RWPE2 (cell line): ENCODE measurements at regions not wholly inside any gene's neighbourhood (a gene's known extent, or its start where the extent isn't known, plus 50 kb on each side); places are given as distances from the start of the nearest gene placed in this dataset.

ENCODE experiments used
- ATAC-seq: fragments of 200-7000 bp; cut with Tn5 transposase; 3 replicates; pipeline ENCODE4 v1.9.1; 2021; ENCODE audit warnings: low read depth
- DNase-seq: peaks from one replicate; pipeline ENCODE4 v3.0.0-alpha.2; 2020; ENCODE audit warnings: low spot score
- H3K27ac ChIP-seq: fragments of 450-650 bp; 2 replicates; pipeline ENCODE4 v1.5.1; 2017; ENCODE audit warnings: mild to moderate bottlenecking; ENCODE audit not compliant: poor library complexity, severe bottlenecking
- H3K27me3 ChIP-seq: fragments of 250-450 bp; sonication (Bioruptor Pico); 2 replicates; pipeline ENCODE4 v1.5.1; 2021; ENCODE audit warnings: mild to moderate bottlenecking, moderate library complexity; ENCODE audit not compliant: insufficient read depth, poor library complexity, severe bottlenecking
- H3K36me3 ChIP-seq: fragments of 250-450 bp; sonication (Bioruptor Pico); 2 replicates; pipeline ENCODE4 v1.5.1; 2020; ENCODE audit warnings: low read depth, mild to moderate bottlenecking, moderate library complexity
- H3K4me1 ChIP-seq: fragments of 250-450 bp; sonication (Bioruptor Pico); 2 replicates; pipeline ENCODE4 v1.5.1; 2021; ENCODE audit warnings: mild to moderate bottlenecking, moderate library complexity; ENCODE audit not compliant: insufficient read depth, poor library complexity, severe bottlenecking
- H3K4me3 ChIP-seq: fragments of 250-450 bp; sonication (Bioruptor Pico); 2 replicates; pipeline ENCODE4 v1.5.1; 2021; ENCODE audit warnings: mild to moderate bottlenecking, moderate library complexity; ENCODE audit not compliant: severe bottlenecking
- H3K9me3 ChIP-seq: fragments of 250-450 bp; sonication (Bioruptor Pico); 2 replicates; pipeline ENCODE4 v1.5.1; 2021; ENCODE audit warnings: mild to moderate bottlenecking, moderate library complexity; ENCODE audit not compliant: severe bottlenecking
- TF ChIP-seq, protein P1 (sequence below): fragments of 450-650 bp; IDR thresholded peaks from one replicate; pipeline ENCODE4 v1.5.1; 2017; ENCODE audit warnings: mild to moderate bottlenecking, moderate library complexity; ENCODE audit not compliant: poor library complexity, severe bottlenecking

DNA sequence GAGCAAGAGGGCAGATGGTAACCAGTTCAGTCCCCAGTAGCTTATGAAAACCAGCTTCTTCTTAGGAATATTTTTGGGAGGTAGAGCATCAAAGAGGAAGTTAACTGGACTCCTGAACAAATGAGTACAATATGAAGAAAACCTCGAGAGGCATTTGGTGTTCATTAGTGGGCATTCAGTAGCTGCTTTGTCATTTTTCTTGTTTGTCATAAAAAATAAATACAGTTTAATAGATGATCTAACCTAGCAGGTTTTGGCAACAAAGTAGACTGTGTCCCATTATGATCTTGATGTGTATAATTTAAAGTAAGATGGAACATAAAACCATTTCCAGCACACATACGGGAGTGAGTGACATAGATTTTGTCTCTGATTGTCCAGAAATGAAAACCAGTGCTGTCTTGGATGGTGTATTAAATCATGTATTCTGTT, 173.1 kb downstream of the HS3ST3A1 start:
- H3K27me3 ChIP-seq: no peaks in the 10 kb centered on the region
- DNase-seq: no peak
- ATAC-seq: no peak
- H3K27ac ChIP-seq: no peak overlapping the region
- peaks cover 8% of the 10 kb centered on the region for H3K4me1 ChIP-seq
- no peaks in the 10 kb centered on the region for H3K9me3 ChIP-seq
- TF ChIP-seq, protein P1, sequence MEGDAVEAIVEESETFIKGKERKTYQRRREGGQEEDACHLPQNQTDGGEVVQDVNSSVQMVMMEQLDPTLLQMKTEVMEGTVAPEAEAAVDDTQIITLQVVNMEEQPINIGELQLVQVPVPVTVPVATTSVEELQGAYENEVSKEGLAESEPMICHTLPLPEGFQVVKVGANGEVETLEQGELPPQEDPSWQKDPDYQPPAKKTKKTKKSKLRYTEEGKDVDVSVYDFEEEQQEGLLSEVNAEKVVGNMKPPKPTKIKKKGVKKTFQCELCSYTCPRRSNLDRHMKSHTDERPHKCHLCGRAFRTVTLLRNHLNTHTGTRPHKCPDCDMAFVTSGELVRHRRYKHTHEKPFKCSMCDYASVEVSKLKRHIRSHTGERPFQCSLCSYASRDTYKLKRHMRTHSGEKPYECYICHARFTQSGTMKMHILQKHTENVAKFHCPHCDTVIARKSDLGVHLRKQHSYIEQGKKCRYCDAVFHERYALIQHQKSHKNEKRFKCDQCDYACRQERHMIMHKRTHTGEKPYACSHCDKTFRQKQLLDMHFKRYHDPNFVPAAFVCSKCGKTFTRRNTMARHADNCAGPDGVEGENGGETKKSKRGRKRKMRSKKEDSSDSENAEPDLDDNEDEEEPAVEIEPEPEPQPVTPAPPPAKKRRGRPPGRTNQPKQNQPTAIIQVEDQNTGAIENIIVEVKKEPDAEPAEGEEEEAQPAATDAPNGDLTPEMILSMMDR: no peak
- H3K4me3 ChIP-seq: no peak overlapping the region
- no peaks in the 10 kb centered on the region for H3K36me3 ChIP-seq

DNA sequence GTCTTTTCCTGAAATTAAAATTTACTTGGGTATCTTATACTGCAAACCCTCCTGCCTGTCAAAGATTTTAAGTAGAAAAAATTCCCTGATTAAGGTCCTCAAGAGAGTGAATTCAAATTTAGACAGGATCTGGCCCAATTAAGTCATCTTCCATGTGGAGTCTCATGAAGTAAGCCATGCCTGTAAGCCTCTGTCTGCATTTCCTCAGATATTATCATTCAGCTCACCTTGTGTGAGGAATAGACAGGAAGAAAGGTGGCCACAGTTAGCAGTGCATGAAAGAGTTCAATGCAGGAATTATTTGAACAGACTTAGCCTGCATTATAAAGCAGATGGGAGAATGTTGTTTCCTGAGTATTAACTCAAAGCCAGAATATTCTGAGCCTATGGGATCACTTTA, 174.7 kb downstream of the HS3ST3A1 start:
- no peak for ATAC-seq
- Histone ChIP-seq H3K4me3 (no peak overlapping the region), H3K9me3 (no peaks in the 10 kb centered on the region), H3K27ac (no peak overlapping the region), H3K36me3 (no peaks in the 10 kb centered on the region), H3K27me3 (no peaks in the 10 kb centered on the region), H3K4me1 (peaks cover 8% of the 10 kb centered on the region)
- no peak for DNase-seq
- TF ChIP-seq, protein P1: no peak

DNA sequence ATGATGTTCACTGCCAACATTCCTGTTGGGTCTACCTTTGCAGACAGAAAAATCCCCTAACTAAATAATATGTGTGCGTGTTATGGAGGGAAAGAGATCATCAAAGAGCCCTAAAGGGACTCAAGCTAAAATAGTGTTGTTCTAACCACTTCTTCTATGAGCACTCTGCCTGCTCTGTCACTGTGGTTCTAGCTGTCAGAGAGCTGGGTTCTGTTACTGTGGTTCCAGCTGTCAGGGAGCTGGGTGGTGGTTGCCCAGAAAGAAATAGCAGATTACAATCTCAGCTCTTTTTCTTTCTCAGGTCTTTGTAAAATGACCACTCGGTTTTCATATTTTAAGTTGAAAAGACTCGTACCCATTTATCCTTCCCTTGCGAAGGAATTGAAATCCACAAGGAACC, 176.3 kb downstream of the HS3ST3A1 start:
- Histone ChIP-seq H3K4me1 (peaks cover 24% of the 10 kb centered on the region), H3K9me3 (no peaks in the 10 kb centered on the region), H3K36me3 (no peaks in the 10 kb centered on the region), H3K27me3 (no peaks in the 10 kb centered on the region), H3K27ac (no peak overlapping the region), H3K4me3 (no peak overlapping the region)
- DNase-seq: no peak
- ATAC-seq: no peak
- TF ChIP-seq, protein P1: no peak

DNA sequence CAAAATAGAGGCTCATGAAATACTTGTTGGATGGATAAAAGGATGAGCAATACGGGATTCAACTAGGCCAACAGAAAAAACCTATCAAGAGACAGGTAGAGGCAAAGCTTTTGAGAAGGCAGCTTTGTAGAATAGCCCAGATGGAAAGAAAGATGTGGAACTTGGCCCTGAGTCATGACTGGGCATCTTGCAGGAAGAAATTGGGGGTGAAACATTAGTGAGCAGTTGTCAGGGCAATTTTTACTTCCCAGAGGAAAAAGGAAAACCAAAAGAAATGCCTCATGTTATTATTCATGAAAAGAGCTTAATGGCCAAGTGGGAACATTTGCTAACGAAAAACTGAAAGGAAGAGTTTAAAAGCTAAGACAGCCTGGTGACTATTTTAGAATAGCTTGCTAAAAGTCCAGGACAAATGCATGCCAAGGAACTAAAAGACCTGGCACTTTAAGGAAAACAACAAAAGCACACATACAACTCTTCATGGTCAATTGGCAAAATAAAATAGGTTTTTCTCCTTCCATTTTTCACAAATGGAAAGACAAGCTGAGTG, 180.1 kb downstream of the HS3ST3A1 start:
- TF ChIP-seq, protein P1: no peak
- no peaks in the 10 kb centered on the region for H3K36me3 ChIP-seq
- H3K4me1 ChIP-seq: peaks cover 20% of the 10 kb centered on the region
- peak overlapping the region; percentile 43 for H3K27ac ChIP-seq
- H3K9me3 ChIP-seq: no peaks in the 10 kb centered on the region
- DNase-seq (no peak), ATAC-seq (0 out of 3 replicates have a peak, but pooled peaks have one; percentile 19)
- H3K27me3 ChIP-seq: no peaks in the 10 kb centered on the region
- H3K4me3 ChIP-seq: no peak overlapping the region

DNA sequence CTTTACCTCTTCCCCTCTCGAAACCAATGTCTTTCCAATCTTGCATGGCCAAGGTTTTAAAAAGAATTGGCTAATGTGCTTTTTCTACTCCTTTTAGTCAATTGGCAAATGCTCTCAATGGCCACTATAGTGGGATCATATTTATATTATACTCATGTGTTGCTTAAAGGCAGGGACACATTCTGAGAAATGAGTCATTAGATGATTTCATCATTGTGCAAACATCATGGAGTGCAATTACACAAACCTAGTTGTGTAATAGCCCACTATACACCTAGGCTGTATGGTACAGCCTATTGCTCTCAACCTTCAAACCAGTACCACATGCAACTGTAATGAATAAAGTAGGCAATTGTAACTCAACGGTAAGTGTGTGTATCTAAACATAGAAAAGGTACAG, 180.9 kb downstream of the HS3ST3A1 start:
- Histone ChIP-seq H3K9me3 (no peaks in the 10 kb centered on the region), H3K36me3 (no peaks in the 10 kb centered on the region), H3K27ac (peak overlapping the region; percentile 43), H3K4me1 (peaks cover 20% of the 10 kb centered on the region), H3K4me3 (no peak overlapping the region), H3K27me3 (no peaks in the 10 kb centered on the region)
- TF ChIP-seq, protein P1: no peak
- no peak for DNase-seq
- ATAC-seq: peak; percentile 95
